ENCODE measurements at regions not wholly inside any gene's neighbourhood (a gene's known extent, or its start where the extent isn't known, plus 50 kb on each side); places are given as distances from the start of the nearest gene placed in this dataset.

GRCh38 chr20:7232796-7233195 lies 465.3 kb downstream of the BMP2 start:
- Histone ChIP-seq H3K79me2 (ENCODE audit: insufficient read depth, low read length) (no peaks in the 10 kb centered on the region), H3K9ac (ENCODE audit: low read length) (no peak overlapping the region), H3K9me3 (ENCODE audit: insufficient read depth, low read length) (no peaks in the 10 kb centered on the region; the same call in 1 of the 2 replicates), H3K36me3 (ENCODE audit: low read length) (no peaks in the 10 kb centered on the region), H2AFZ (ENCODE audit: low read depth, low read length, severe bottlenecking) (no peak overlapping the region), H3K27me3 (ENCODE audit: low read length) (no peaks in the 10 kb centered on the region), H4K20me1 (ENCODE audit: low read depth, low read length) (no peaks in the 10 kb centered on the region), H3K4me2 (ENCODE audit: low read depth, low read length, poor library complexity, severe bottlenecking) (no peak overlapping the region), H3K4me3 (ENCODE audit: insufficient read depth, low read length, poor library complexity, severe bottlenecking) (no peak overlapping the region), H3F3A (ENCODE audit: insufficient read depth) (no peaks in the 10 kb centered on the region), H3K27ac (ENCODE audit: low read depth, low read length) (no peak overlapping the region), H3K9me2 (replicated peaks; ENCODE audit: insufficient read depth, low read length) (no peaks in the 10 kb centered on the region)
- TF ChIP-seq EZH2phosphoT487 (conservative IDR thresholded peaks at IDR 0.05; ENCODE audit: low read length) = no peak
- no peak for TF ChIP-seq CTCF (IDR thresholded peaks at IDR 0.05; ENCODE audit: insufficient read depth, low read length, poor library complexity, severe bottlenecking)

GRCh38 chr20:7237251-7237650 lies 469.8 kb downstream of the BMP2 start:
- Histone ChIP-seq H3K9ac (ENCODE audit: low read length) (no peak overlapping the region), H3K27me3 (ENCODE audit: low read length) (no peaks in the 10 kb centered on the region), H3K27ac (ENCODE audit: low read depth, low read length) (no peak overlapping the region), H3K4me2 (ENCODE audit: low read depth, low read length, poor library complexity, severe bottlenecking) (no peak overlapping the region), H3K4me3 (ENCODE audit: insufficient read depth, low read length, poor library complexity, severe bottlenecking) (no peak overlapping the region), H4K20me1 (ENCODE audit: low read depth, low read length) (no peaks in the 10 kb centered on the region), H3K9me3 (ENCODE audit: insufficient read depth, low read length) (no peaks in the 10 kb centered on the region; the same call in 1 of the 2 replicates), H3F3A (ENCODE audit: insufficient read depth) (no peaks in the 10 kb centered on the region), H3K79me2 (ENCODE audit: insufficient read depth, low read length) (no peaks in the 10 kb centered on the region), H2AFZ (ENCODE audit: low read depth, low read length, severe bottlenecking) (no peak overlapping the region), H3K36me3 (ENCODE audit: low read length) (no peaks in the 10 kb centered on the region), H3K9me2 (replicated peaks; ENCODE audit: insufficient read depth, low read length) (no peaks in the 10 kb centered on the region)
- TF ChIP-seq EZH2phosphoT487 (conservative IDR thresholded peaks at IDR 0.05; ENCODE audit: low read length) (no peak), CTCF (IDR thresholded peaks at IDR 0.05; ENCODE audit: insufficient read depth, low read length, poor library complexity, severe bottlenecking) (no peak)

GRCh38 chr20:7240490-7240889 lies 473.0 kb downstream of the BMP2 start:
- Histone ChIP-seq H3F3A (ENCODE audit: insufficient read depth) (no peaks in the 10 kb centered on the region), H3K36me3 (ENCODE audit: low read length) (no peaks in the 10 kb centered on the region), H3K9me2 (replicated peaks; ENCODE audit: insufficient read depth, low read length) (no peaks in the 10 kb centered on the region), H3K79me2 (ENCODE audit: insufficient read depth, low read length) (no peaks in the 10 kb centered on the region), H3K4me2 (ENCODE audit: low read depth, low read length, poor library complexity, severe bottlenecking) (no peak overlapping the region), H2AFZ (ENCODE audit: low read depth, low read length, severe bottlenecking) (no peak overlapping the region), H3K27me3 (ENCODE audit: low read length) (no peaks in the 10 kb centered on the region), H3K4me3 (ENCODE audit: insufficient read depth, low read length, poor library complexity, severe bottlenecking) (no peak overlapping the region), H3K9me3 (ENCODE audit: insufficient read depth, low read length) (no peaks in the 10 kb centered on the region), H3K27ac (ENCODE audit: low read depth, low read length) (no peak overlapping the region), H4K20me1 (ENCODE audit: low read depth, low read length) (no peaks in the 10 kb centered on the region), H3K9ac (ENCODE audit: low read length) (no peak overlapping the region)
- no peak for TF ChIP-seq CTCF (IDR thresholded peaks at IDR 0.05; ENCODE audit: insufficient read depth, low read length, poor library complexity, severe bottlenecking)
